ENCODE measurements at regions not wholly inside any gene's neighbourhood (a gene's known extent, or its start where the extent isn't known, plus 50 kb on each side); places are given as distances from the start of the nearest gene placed in this dataset.
"Not testable (repeated sequence)": the region's sequence is repeated elsewhere in the genome, so short reads cannot be mapped to it uniquely, and the experiment has no call there.

- no peak for DNase-seq (ENCODE audit: insufficient read length, low spot score)
- FAIRE-seq: no peak
- no peak for TF ChIP-seq POLR2A (IDR thresholded peaks at IDR 0.05; ENCODE audit: low read depth, low read length)
Measured at GRCh38 chr6:166806217-166806838, 150.0 kb downstream of the RNASET2 start.

GRCh38 chr6:166803471-166803870, 152.9 kb downstream of the RNASET2 start:
- DNase-seq (ENCODE audit: insufficient read length, low spot score) (no peak), FAIRE-seq (no peak)
- no peak for TF ChIP-seq POLR2A (IDR thresholded peaks at IDR 0.05; ENCODE audit: low read depth, low read length)

- TF ChIP-seq POLR2A (IDR thresholded peaks at IDR 0.05; ENCODE audit: low read depth, low read length): no peak
- no peak for FAIRE-seq
- no peak for DNase-seq (ENCODE audit: insufficient read length, low spot score)
Measured at GRCh38 chr6:166802401-166802800, 153.9 kb downstream of the RNASET2 start.

- FAIRE-seq (no peak), DNase-seq (ENCODE audit: insufficient read length, low spot score) (no peak)
- TF ChIP-seq POLR2A (IDR thresholded peaks at IDR 0.05; ENCODE audit: low read depth, low read length): no peak
Measured at GRCh38 chr6:166800137-166800536, 156.2 kb downstream of the RNASET2 start.

DNA sequence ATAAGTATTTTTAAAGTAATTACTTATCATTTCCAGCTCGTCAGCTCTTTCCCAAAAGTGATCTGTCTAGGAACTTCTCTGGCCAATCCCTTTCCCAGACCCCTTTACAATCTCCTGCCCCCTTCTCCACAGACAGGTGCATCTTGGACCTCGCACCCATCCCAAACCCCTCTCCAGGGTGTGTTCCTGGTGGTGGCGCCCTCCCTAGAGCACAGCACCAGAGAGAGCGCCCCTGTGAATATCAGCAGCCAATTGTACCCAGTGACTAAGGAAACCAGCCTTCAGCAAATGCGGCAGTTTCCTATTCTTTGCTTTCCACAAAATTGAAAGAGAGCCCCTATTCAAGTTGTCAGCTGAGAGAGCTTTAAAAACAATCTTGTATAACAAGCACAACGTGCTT, 157.7 kb downstream of the RNASET2 start:
- no peak for TF ChIP-seq POLR2A (IDR thresholded peaks at IDR 0.05; ENCODE audit: low read depth, low read length)
- no peak for DNase-seq (ENCODE audit: insufficient read length, low spot score)
- no peak for FAIRE-seq

- TF ChIP-seq POLR2A (IDR thresholded peaks at IDR 0.05; ENCODE audit: low read depth, low read length): no peak
- DNase-seq (ENCODE audit: insufficient read length, low spot score): no peak
- FAIRE-seq: no peak
Measured at GRCh38 chr6:166796610-166797009, 159.7 kb downstream of the RNASET2 start.

DNA sequence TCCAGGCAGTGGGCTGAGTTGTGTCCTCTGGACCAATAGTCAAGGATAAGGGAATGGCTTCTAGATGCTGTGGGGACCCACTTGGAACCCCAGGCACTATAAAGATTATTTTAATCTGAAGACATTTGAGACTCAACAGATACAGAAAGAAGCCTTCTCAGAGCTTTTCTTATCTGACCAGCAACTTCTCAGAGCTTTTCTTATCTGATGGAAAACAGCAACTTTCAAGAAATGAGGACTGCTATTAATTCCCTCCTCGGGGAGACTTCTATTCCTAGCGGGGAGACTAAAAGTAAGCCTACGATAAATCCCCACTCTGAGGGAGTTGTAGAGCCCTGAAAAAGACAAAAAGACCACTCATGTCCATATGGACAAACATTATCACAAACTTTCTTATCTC, 160.5 kb downstream of the RNASET2 start:
- FAIRE-seq (no peak), DNase-seq (ENCODE audit: insufficient read length, low spot score) (no peak)
- no peak for TF ChIP-seq POLR2A (IDR thresholded peaks at IDR 0.05; ENCODE audit: low read depth, low read length)

DNA sequence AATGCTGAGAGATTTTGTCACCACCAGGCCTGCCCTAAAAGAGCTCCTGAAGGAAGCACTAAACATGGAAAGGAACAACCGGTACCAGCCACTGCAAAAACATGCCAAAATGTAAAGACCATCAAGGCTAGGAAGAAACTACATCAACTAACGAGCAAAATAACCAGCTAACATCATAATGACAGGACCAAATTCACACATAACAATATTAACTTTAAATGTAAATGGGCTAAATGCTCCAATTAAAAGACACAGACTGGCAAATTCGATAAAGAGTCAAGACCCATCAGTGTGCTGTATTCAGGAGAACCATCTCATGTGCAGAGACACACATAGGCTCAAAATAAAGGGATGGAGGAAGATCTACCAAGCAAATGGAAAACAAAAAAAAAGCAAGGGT, 163.8 kb upstream of the RPS6KA2 start:
- DNase-seq (ENCODE audit: insufficient read length, low spot score); FAIRE-seq: not testable (repeated sequence)

DNA sequence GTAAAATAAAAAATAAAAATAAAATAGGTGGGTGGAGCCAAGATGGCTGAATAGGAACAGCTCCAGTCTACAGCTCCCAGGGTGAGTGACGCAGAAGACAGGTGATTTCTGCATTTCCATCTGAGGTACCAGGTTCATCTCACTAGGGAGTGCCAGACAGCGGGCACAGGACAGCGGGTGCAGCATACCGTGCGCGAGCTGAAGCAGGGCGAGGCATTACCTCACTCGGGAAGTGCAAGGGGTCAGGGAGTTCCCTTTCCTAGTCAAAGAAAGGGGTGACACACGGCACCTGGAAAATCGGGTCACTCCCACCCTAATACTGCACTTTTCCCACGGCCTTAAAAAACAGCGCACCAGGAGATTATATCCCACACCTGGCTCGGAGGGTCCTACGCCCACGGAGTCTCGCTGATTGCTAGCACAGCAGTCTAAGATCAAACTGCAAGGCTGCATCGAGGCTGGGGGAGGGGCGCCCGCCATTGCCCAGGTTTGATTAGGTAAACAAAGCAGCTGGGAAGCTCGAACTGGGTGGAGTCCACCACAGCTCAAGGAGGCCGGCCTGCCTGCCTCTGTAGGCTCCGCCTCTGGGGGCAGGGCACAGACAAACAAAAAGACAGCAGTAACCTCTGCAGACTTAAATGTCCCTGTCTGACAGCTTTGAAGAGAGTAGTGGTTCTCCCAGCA, 161.9 kb upstream of the RPS6KA2 start:
- FAIRE-seq; DNase-seq (ENCODE audit: insufficient read length, low spot score): not testable (repeated sequence)

- TF ChIP-seq POLR2A (IDR thresholded peaks at IDR 0.05; ENCODE audit: low read depth, low read length): no peak
- no peak for FAIRE-seq
- peak; percentile 19 for DNase-seq (ENCODE audit: insufficient read length, low spot score)
Measured at GRCh38 chr6:166786704-166787293, 159.7 kb upstream of the RPS6KA2 start.

DNA sequence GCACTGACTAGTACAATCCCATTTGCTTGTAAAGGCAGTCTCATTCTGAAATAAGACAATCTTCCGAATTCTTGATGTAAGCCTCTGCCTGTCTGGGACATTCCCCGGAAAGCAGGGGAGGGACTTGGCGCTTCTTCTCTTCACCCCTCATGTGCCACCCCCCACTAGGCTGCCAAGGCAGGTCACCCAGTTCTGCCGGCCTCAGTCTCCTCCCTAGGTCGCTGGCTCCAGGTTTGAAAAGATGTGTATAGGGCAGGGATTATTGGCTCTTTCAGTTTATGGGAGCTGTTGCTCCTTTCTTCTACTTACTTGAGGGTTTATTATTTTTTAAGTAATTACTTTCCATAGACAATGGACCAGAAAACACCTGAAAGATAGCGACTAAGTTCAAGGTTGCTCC, 158.1 kb upstream of the RPS6KA2 start:
- no peak for DNase-seq (ENCODE audit: insufficient read length, low spot score)
- FAIRE-seq: no peak
- TF ChIP-seq POLR2A (IDR thresholded peaks at IDR 0.05; ENCODE audit: low read depth, low read length): no peak

- DNase-seq (ENCODE audit: insufficient read length, low spot score) (no peak), FAIRE-seq (no peak)
- no peak for TF ChIP-seq POLR2A (IDR thresholded peaks at IDR 0.05; ENCODE audit: low read depth, low read length)
Measured at GRCh38 chr6:166784691-166785090, 157.6 kb upstream of the RPS6KA2 start.

- DNase-seq (ENCODE audit: insufficient read length, low spot score): no peak
- TF ChIP-seq POLR2A (IDR thresholded peaks at IDR 0.05; ENCODE audit: low read depth, low read length): no peak
- no peak for FAIRE-seq
Measured at GRCh38 chr6:166782520-166782919, 155.5 kb upstream of the RPS6KA2 start.

DNA sequence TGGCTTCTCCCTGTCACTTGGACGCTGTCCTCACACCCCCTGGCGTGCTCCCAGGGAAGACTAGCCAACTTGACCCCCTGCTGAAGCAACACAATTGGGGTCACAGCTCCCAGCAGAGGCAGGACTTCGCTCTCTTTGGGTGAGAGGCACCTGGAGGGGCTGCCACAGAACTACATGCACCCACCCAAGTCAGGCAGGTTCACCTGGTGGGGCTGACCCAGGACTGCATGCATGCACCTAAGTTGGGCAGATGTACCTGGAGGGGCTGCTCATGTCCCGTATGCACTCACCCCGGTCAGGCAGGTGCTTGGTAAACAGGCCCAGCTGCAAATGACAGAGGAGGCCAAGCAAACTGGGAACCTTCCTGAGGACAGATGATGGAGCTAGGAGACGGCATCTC, 154.3 kb upstream of the RPS6KA2 start:
- TF ChIP-seq POLR2A (IDR thresholded peaks at IDR 0.05; ENCODE audit: low read depth, low read length): no peak
- FAIRE-seq (no peak), DNase-seq (ENCODE audit: insufficient read length, low spot score) (no peak)
